ENCODE measurements at regions not wholly inside any gene's neighbourhood (a gene's known extent, or its start where the extent isn't known, plus 50 kb on each side); places are given as distances from the start of the nearest gene placed in this dataset.

DNA sequence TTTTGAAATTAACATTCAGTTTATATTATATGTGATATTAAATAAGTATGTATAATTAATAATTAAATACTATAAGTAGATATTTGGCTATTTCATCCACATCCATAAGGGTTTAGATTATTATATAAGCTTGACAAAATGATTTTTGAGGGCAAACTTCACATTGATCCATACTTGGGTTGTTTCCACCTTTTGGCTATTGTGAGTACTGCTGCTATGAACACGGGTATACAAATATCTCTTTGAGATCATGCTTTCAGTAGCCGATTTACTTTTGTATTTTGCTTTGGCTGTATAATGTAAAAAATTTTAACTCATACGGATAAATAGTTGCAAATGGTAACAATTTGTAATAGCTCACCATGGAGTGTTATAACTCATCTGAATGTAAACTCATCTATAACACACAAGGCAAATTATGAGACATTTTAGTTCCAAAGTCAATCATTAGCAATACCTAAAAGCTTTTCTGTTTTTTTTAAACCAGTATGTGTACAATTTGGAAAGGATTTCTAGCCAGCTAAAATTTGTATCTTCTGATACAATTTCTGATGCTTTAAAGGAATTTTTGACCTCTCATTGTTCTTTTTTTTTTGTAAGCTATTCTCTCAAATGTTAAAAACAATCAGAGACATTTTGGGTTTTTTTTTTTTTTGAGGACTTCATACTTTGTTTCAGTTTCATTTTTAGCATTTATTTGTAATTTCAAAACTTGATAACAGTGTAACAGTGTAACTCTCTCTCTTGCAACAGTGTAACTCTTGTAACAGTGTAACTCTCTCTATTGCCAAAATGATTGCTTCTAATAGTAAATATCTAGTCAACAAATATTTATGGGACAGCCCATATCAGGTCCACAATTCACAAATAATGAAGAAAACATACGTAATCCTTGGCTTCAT lies 51.8 kb upstream of the ARX start:
- no peak for DNase-seq (ENCODE audit: extremely low spot score)
- ChIA-PET POLR2A (interaction anchor here (0.7 kb wide), 1 partner anchor 279 kb away, joined by 3 read pairs; no protein-coding TSS in a partner anchor), CTCF (no interaction called here)
- TF ChIP-seq, protein P1, sequence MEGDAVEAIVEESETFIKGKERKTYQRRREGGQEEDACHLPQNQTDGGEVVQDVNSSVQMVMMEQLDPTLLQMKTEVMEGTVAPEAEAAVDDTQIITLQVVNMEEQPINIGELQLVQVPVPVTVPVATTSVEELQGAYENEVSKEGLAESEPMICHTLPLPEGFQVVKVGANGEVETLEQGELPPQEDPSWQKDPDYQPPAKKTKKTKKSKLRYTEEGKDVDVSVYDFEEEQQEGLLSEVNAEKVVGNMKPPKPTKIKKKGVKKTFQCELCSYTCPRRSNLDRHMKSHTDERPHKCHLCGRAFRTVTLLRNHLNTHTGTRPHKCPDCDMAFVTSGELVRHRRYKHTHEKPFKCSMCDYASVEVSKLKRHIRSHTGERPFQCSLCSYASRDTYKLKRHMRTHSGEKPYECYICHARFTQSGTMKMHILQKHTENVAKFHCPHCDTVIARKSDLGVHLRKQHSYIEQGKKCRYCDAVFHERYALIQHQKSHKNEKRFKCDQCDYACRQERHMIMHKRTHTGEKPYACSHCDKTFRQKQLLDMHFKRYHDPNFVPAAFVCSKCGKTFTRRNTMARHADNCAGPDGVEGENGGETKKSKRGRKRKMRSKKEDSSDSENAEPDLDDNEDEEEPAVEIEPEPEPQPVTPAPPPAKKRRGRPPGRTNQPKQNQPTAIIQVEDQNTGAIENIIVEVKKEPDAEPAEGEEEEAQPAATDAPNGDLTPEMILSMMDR (IDR thresholded peaks at IDR 0.05; ENCODE audit: control extremely low read depth, extremely low read depth, low read depth, missing control alignments), result no peak

DNA sequence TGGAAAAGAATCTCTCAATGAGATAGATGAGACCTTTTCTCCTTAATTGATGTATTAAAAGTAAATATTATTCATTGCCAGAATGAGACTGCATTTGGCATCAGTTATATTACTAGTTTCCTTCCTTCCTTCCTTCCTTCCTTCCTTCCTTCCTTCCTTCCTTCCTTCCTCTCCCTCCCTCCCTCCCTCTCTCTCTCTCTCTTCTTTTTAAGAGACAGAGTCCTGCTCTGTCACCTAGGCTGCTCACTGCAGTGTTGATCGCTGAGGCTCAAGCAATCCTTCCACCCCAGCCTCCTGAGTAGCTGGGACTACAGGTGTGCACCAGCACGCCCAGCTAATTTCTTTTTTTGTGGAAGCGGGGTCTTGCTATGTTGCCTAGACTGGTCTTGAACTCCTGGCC lies 50.4 kb upstream of the ARX start:
- no peak for DNase-seq (ENCODE audit: extremely low spot score)
- TF ChIP-seq, protein P1 (IDR thresholded peaks at IDR 0.05; ENCODE audit: control extremely low read depth, extremely low read depth, low read depth, missing control alignments), result no peak
- ChIA-PET POLR2A (no interaction called here), CTCF (no interaction called here)

Measured in GM10248 (cell line).